ENCODE measurements at regions not wholly inside any gene's neighbourhood (a gene's known extent, or its start where the extent isn't known, plus 50 kb on each side); places are given as distances from the start of the nearest gene placed in this dataset.

DNA sequence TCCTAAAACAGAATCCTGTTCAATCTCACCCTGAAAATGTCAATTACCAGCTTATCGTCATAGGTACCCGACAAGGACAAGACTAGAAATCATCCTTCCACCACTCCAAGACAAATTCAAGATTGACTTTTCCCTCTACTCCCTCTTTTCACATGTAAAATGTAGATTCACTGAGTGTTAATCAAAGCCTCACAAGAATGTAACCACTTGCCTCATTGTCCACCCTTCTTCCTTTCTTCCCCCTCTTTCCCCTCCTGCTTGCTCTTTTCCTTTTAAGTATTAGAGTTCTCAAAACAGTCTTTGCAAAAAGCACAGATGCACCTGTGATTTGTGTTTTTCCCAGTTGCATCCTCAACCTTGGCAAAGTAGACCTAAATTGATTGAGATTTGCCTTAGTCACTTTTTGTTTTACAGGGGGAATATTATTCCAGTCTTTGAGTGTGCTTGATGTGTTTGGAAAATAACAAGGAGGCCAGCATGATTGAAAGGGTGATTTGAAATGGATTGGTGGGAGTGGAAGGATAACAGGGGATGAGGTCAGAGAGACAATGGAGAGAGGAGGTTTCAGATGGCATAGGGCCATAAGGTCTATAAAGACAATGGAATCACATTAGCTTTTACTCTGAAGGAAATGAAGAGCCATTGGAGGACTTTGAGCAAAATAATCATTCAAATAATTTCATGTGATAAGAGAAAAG lies 231.3 kb upstream of the TYRP1 start:
- TF ChIP-seq, protein P1, sequence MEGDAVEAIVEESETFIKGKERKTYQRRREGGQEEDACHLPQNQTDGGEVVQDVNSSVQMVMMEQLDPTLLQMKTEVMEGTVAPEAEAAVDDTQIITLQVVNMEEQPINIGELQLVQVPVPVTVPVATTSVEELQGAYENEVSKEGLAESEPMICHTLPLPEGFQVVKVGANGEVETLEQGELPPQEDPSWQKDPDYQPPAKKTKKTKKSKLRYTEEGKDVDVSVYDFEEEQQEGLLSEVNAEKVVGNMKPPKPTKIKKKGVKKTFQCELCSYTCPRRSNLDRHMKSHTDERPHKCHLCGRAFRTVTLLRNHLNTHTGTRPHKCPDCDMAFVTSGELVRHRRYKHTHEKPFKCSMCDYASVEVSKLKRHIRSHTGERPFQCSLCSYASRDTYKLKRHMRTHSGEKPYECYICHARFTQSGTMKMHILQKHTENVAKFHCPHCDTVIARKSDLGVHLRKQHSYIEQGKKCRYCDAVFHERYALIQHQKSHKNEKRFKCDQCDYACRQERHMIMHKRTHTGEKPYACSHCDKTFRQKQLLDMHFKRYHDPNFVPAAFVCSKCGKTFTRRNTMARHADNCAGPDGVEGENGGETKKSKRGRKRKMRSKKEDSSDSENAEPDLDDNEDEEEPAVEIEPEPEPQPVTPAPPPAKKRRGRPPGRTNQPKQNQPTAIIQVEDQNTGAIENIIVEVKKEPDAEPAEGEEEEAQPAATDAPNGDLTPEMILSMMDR (conservative IDR thresholded peaks at IDR 0.05), result no peak
- no peak overlapping the region for H3K27ac ChIP-seq

- no peak overlapping the region for H3K27ac ChIP-seq
- TF ChIP-seq, protein P1 (conservative IDR thresholded peaks at IDR 0.05), result no peak
Observed at GRCh38 chr9:12462861-12463260, 230.3 kb upstream of the TYRP1 start.

DNA sequence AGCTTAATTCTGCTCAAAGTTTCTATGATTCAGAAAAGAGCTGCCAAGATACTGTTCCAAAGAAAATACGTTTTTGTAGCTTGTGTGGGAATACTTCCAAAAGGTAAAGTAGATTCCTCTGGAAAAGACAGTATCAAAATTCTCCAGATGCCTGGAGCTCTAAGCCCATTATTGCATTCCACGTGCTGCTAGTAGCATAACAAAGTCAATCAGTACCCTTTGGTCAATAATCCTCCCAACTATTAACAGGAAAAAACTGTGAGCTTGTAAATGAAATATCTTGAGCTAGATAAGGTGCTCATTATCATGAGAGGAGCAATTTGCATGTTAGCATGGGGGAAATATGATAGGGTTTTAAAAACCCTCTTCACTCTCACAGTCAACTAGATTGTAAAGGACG lies 229.5 kb upstream of the TYRP1 start:
- no peak overlapping the region for H3K27ac ChIP-seq
- TF ChIP-seq, protein P1 (conservative IDR thresholded peaks at IDR 0.05), result no peak

DNA sequence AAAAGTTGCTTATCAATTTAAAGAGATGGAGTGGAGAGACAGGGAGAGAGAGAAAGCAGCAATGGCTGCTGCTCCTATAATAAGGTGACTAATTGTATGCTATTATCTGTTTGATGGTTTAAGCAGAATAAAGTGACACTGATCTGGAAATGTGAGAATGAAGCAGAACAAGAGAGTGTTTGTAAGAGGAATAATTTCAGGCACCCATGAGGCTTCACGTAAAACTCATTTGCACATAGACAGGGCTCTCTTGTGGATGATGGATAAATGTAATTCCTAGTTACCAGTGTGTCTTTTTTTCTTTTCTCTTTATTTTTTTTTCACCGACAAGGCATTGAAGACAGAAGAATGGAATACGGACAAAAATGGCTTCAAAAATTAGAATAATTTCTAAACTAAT lies 228.8 kb upstream of the TYRP1 start:
- no peak overlapping the region for H3K27ac ChIP-seq
- TF ChIP-seq, protein P1 (conservative IDR thresholded peaks at IDR 0.05), result no peak

DNA sequence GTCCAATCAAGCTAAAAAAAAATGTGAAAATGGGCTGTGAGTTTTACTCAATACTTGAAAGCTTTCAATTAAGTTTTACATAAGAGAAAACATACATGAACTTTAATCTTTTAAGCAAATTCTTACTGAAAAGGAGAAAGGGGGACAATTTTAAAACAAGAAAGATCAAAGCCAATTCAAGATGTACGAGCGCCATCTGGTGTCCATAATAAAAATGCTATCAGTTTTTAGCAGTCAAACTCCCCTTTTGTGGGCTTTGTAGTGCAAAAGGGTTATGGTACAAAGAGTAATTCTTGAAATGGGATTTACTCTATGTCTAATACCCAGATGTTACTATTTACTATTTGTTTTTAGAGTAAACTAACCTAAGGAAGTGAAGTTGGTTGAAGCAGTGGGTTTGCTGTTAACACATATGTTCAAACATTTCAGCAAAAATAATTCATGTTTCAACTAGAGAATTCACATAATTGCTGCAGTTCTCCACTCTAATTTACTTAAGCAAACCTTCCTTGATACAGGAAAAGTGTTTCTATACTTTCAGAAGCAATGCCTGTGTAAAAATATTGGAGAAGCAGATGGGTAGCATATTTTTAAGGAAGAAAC lies 228.2 kb upstream of the TYRP1 start:
- H3K27ac ChIP-seq, result no peak overlapping the region
- TF ChIP-seq, protein P1 (conservative IDR thresholded peaks at IDR 0.05), result peak; percentile 85

GRCh38 chr9:12469084-12469483 lies 224.1 kb upstream of the TYRP1 start:
- TF ChIP-seq, protein P1 (conservative IDR thresholded peaks at IDR 0.05), result no peak
- no peak overlapping the region for H3K27ac ChIP-seq

- 0 out of 2 replicates have a peak overlapping the region, but pooled peaks have one; percentile 5 for H3K27ac ChIP-seq
- TF ChIP-seq, protein P1 (conservative IDR thresholded peaks at IDR 0.05), result no peak
Observed at GRCh38 chr9:12494411-12494810, 198.8 kb upstream of the TYRP1 start.

Measured in VCaP (cell line).